Kidney (tissue), 13 donors: ENCODE measurements at regions not wholly inside any gene's neighbourhood (a gene's known extent, or its start where the extent isn't known, plus 50 kb on each side); places are given as distances from the start of the nearest gene placed in this dataset.

Source experiments
- DNase-seq, 5 donors: peaks; one replicate each; pipeline ENCODE4 v3.0.0-alpha.2; 2013 to 2020
- FAIRE-seq: peaks from 2 replicates; lab custom pipeline; 2012; peaks lifted over from hg19 to GRCh38; lab: Jason Lieb, UNC
- H3K27ac ChIP-seq, 2 donors: one replicate each; pipeline ENCODE4 v1.7.0; 2013; ENCODE audit warnings: low read depth in 2 of 2, low read length in 2 of 2, inconsistent platforms in 1 of 2
- H3K27me3 ChIP-seq: one replicate; pipeline ENCODE4 v1.7.1; 2013; ENCODE audit warnings: low read length, inconsistent platforms; ENCODE audit not compliant: control insufficient read depth, insufficient read depth
- H3K36me3 ChIP-seq, 3 donors: one replicate each; pipeline versions ENCODE4 v1.7.0 to v1.7.1; 2013; ENCODE audit warnings: low read length in 3 of 3, control low read depth in 1 of 3, inconsistent platforms in 1 of 3; ENCODE audit not compliant: insufficient read depth in 3 of 3, control insufficient read depth in 2 of 3
- H3K4me1 ChIP-seq, 3 donors: one replicate each; pipeline versions ENCODE4 v1.7.0 to v1.7.1; 2013; ENCODE audit warnings: low read length in 3 of 3, inconsistent platforms in 1 of 3, low read depth in 1 of 3; ENCODE audit not compliant: control insufficient read depth in 2 of 3, insufficient read depth in 2 of 3
- H3K4me3 ChIP-seq, 3 donors: one replicate each; pipeline versions ENCODE4 v1.7.0 to v1.8.1; 2013; ENCODE audit warnings: low read length in 3 of 3, control low read depth in 1 of 3, inconsistent platforms in 1 of 3
- H3K9ac ChIP-seq, 3 donors: one replicate each; pipeline versions ENCODE4 v1.7.0 to v1.7.1; 2013; ENCODE audit warnings: low read length in 3 of 3, control low read depth in 1 of 3, inconsistent platforms in 1 of 3
- H3K9me3 ChIP-seq, 3 donors: one replicate each; pipeline versions ENCODE4 v1.7.0 to v1.7.1; 2013; ENCODE audit warnings: low read length in 3 of 3, control low read depth in 1 of 3, inconsistent platforms in 1 of 3; ENCODE audit not compliant: control insufficient read depth in 2 of 3, insufficient read depth in 1 of 3
- CTCF ChIP-seq: IDR thresholded peaks from 3 replicates; pipeline ENCODE4 v1.5.1; 2012; ENCODE audit warnings: mild to moderate bottlenecking, moderate library complexity, borderline replicate concordance; ENCODE audit not compliant: insufficient read depth; ENCODE audit errors: extremely low read depth
- intact Hi-C: fragments of 100-400 bp; cut with DNase I; formaldehyde crosslinking; loops from one replicate; pipeline ENCODE4 v1.11.1; 2022
- donor health status: control.
- donor health status: control.
- donor health status: control.
- donor health status: control.
- donor health status: control.
- donor health status: DM: yes; HTN: yes; CAD: no.
- donor health status: Normal renal cell carcinoma (clear cell type).

- H3K9me3 ChIP-seq: no peaks in the 10 kb centered on the region
- no peak overlapping the region for H3K9ac ChIP-seq
- FAIRE-seq: no peak
- H3K36me3 ChIP-seq: no peaks in the 10 kb centered on the region
- no peaks in the 10 kb centered on the region for H3K4me1 ChIP-seq
- no peak for DNase-seq
- no peak overlapping the region for H3K4me3 ChIP-seq
- H3K27me3 ChIP-seq: no peaks in the 10 kb centered on the region
- intact Hi-C loops: no loop called here
- no peak for TF ChIP-seq CTCF
- H3K27ac ChIP-seq: no peak overlapping the region
Observed at GRCh38 chr5:58040044-58040443, 419.8 kb downstream of the PLK2 start.

GRCh38 chr5:58037899-58038298, 422.0 kb downstream of the PLK2 start:
- no peak overlapping the region for H3K27ac ChIP-seq
- H3K36me3 ChIP-seq: no peaks in the 10 kb centered on the region
- H3K9me3 ChIP-seq: no peaks in the 10 kb centered on the region
- no peaks in the 10 kb centered on the region for H3K4me1 ChIP-seq
- no peak for TF ChIP-seq CTCF
- intact Hi-C loops: no loop called here
- H3K9ac ChIP-seq: no peak overlapping the region
- no peaks in the 10 kb centered on the region for H3K27me3 ChIP-seq
- H3K4me3 ChIP-seq: no peak overlapping the region
- no peak for DNase-seq
- no peak for FAIRE-seq

DNA sequence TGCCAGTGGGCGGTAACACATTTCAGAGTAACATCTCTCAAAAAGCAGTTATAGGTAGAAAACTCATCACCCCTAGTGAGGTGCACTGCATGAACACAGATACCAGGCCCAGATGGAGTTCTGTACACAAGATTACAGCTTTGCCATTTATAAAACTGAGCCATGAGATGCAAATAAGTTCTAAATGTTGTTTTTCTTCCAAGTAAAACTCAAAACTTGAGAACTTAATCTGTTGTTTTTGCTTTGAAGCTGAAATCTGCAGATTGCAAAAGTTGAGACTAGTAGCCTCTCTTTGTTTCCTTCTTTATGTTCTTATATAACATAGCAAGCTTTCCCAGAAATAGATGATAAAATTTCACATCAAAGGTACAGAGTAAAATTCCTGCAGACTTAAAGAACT, 434.1 kb downstream of the PLK2 start:
- H3K36me3 ChIP-seq: no peaks in the 10 kb centered on the region
- FAIRE-seq (no peak), DNase-seq (no peak)
- no peaks in the 10 kb centered on the region for H3K9me3 ChIP-seq
- no peak overlapping the region for H3K9ac ChIP-seq
- intact Hi-C loops: no loop called here
- no peak overlapping the region for H3K4me3 ChIP-seq
- H3K4me1 ChIP-seq: no peaks in the 10 kb centered on the region
- no peaks in the 10 kb centered on the region for H3K27me3 ChIP-seq
- no peak for TF ChIP-seq CTCF
- H3K27ac ChIP-seq: no peak overlapping the region

DNA sequence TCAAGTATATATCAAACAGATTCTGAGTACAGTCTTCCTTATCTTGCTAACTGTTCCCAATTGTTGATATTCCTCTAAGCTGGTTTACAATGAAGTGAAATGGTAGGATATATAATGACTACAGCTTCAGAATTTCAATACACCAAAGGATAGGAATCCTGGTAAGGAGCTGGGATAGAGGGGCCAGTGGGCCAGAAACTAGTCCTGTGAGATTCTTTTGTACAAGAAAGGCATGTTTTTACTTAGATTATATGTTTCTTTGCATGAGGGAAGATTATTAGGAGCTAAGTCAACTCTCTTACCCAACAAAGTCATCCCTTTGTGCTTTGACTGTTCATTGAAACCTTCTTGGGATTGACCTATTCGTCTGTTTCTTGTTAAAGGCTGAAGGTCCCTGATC, 435.7 kb downstream of the PLK2 start:
- Histone ChIP-seq H3K36me3 (no peaks in the 10 kb centered on the region), H3K4me1 (no peaks in the 10 kb centered on the region), H3K9me3 (no peaks in the 10 kb centered on the region), H3K9ac (no peak overlapping the region), H3K4me3 (no peak overlapping the region), H3K27ac (no peak overlapping the region), H3K27me3 (no peaks in the 10 kb centered on the region)
- intact Hi-C loops: no loop called here
- no peak for FAIRE-seq
- no peak for TF ChIP-seq CTCF
- no peak for DNase-seq
